HG03064 (cell line): ENCODE measurements at regions not wholly inside any gene's neighbourhood (a gene's known extent, or its start where the extent isn't known, plus 50 kb on each side); places are given as distances from the start of the nearest gene placed in this dataset.

Source experiments
- ATAC-seq: cut with Tn5 transposase; IDR thresholded peaks from one replicate; pipeline ENCODE4 v1.9.1; 2021; ENCODE audit warnings: low read depth; ENCODE audit not compliant: unreplicated experiment

- no peak for ATAC-seq
Measured at GRCh38 chr1:55580845-55581332, 365.7 kb upstream of the USP24 start.

- ATAC-seq: no peak
Measured at GRCh38 chr1:55579332-55580001, 364.3 kb upstream of the USP24 start.

GRCh38 chr1:55578646-55579045 is 363.5 kb upstream of the USP24 start:
- ATAC-seq: no peak

GRCh38 chr1:55575571-55576279 is 360.6 kb upstream of the USP24 start:
- no peak for ATAC-seq

DNA sequence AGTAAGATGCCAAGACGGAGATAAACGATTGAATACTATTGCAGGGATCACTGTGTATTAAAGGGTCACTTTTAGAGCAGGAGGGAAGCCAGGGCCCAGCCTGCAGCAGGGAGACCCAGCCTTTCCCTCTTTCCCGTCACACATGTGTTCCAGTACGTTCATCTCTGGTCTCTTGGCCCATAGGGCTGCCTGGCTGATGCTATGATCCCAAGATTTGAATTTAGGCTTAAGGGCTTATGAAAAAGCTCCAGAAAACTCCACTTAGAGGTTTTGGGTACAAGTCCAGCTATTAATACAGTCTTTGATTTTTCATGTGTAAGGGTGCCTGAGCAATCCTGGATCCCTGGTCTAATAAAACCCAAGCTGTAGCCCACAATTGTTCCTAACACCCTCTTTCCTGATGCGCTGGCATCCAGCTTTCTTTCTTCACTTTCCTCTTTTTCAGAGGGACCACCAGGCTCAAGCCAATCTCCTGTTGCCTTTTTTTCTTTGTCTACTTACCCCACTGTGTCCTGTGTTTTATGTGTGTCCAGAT is 359.6 kb upstream of the USP24 start:
- no peak for ATAC-seq

DNA sequence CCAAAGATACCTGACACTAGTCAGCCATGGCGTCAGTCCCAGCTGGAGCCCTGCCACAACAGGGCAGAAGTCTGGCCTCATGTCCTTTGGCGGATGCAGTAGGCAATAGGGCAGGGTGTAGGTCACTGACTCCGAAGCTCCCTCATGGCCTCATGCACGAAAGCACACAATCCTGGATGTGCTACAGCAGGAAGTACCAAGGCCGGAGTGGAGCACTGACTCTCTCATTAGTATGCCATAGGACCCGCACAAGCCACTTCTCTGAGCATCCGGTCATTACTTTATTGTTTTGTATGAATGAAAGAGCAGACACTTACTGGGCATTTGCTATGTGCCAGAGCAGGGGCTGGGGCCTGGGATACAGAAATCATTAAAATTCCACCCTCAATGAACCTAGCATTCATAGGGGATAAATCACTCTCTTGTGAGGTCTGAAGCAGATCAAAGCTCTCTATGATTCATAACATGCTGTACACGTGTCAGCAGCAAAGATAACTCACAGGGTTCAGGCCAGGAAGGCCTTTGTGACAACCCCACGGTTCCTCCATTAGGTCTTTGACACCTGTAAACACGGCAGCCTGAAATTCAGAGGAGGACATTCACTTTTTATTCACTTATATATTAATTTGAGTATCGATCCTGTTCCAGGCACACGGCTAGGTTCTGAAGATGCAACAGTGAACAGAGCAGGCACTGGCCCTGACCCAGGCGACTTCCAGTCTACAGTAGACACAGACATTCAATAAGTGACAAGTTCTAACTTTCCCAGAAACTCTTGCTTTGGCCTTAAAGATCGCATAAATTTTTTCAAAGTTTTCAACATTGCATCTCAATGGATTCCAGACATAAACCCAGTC is 357.9 kb upstream of the USP24 start:
- no peak for ATAC-seq

DNA sequence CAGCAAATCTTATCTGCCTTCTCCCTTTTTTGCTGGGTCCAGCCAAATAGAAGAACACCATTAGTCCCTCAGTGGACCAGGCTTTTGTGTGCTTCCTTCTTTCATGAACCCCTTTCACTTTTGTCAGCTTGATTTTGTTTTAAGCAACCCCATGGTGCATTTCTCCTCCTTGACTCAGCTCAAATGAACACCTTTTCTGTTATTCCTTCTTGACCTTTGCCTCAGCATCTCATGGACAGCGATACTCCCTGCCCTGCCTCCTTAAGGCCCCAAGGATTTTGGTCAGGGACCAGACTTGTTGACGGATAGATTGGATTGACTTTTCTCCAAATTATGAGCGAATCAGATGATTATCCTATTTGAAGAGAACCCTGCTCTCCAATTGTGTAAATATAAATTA is 356.6 kb upstream of the USP24 start:
- no peak for ATAC-seq

DNA sequence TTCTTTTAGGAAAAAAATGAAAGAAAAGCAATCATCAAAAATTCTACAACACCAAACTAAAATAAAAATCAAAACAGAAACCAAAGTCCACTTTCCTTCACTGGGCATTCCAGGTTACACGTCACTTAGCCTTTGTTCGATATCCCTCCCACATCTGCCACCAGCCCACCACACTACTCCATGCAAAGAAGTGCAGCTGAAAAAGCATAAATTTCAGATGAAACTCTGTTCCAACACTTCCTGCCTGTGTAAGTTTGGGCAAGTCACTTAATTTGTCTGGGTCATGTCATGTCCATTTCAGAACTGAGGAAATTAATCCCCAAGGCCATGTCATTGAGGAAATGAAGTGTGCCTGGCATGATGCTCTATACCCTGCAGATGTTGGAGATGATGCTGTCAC is 354.3 kb upstream of the USP24 start:
- no peak for ATAC-seq

DNA sequence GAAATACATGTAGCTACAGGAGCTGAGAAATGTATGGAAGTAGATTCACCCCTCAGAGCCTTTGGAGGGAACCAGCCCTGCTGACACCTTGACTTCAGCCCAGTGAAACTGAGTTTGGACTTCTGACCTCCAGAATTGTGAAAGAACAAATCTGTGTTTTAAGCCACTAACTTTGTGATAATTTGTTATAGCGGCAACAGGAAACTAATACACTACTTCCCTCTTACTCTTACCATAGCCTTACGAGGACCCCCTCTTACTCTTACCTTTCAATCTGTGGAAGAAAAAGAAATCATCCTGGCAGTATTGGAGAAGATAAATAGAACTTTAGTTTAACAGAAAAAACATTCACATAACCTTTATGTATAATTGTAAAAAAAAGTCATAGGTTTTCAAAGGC is 353.6 kb upstream of the USP24 start:
- ATAC-seq: no peak

- no peak for ATAC-seq
Measured at GRCh38 chr1:55560266-55560665, 345.1 kb upstream of the USP24 start.

- no peak for ATAC-seq
Measured at GRCh38 chr1:55559842-55560241, 344.7 kb upstream of the USP24 start.

- no peak for ATAC-seq
Measured at GRCh38 chr1:55559161-55559611, 344.0 kb upstream of the USP24 start.

DNA sequence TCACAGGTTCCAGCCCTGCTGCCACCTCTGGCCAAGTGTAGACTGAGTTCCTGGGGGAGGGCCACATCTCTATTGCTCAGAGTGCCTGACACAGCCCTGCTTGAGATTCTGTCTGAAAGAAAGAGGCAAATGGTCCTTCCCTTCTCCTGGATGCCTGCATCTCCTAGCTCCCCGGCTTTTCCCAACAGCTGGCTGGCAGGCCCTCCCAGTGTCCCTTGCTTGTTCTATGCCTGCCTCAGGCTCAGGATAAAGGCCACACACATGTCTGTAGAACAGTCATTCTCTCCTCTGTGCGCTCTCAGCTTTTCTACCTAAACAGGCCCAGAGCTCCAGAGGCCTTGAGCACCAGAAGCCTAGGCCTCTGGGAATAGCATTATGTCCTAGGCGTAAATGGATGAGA is 343.4 kb upstream of the USP24 start:
- no peak for ATAC-seq

DNA sequence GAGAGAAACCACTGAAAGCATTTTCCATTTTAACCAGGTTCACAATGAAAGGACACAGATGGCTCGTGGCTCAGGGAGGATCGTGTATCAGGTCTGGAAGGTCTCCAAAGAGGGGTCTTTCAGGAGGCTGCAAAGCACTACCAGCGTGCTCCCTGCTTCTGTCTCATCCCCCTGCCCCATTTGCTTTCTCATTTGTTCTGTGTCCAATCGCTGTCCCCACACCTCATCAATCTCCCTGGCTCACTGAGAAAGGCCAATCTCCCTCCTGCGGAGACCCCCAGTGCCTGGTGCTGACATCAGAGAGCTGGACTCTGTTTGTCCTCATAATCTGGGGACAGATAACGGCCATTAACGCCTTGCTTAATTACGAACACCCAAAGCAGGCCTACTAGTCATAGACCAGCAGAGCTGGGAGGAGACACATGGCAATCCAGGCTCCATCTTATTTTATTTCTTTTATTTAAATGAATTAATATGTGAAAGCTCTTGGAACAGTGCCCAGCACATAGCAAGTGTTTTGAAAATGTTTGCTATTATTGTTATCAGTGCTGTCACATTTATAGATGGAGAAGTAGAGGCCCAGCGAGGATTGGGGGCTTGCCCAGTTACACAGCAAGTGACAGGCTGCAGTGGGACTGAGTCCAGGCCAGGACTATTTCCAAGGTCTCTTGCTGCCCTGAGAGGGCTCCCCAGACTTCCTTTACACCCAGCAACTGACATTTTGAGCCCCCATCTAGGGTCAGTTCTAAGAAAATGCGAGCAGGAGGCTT is 341.0 kb upstream of the USP24 start:
- no peak for ATAC-seq

DNA sequence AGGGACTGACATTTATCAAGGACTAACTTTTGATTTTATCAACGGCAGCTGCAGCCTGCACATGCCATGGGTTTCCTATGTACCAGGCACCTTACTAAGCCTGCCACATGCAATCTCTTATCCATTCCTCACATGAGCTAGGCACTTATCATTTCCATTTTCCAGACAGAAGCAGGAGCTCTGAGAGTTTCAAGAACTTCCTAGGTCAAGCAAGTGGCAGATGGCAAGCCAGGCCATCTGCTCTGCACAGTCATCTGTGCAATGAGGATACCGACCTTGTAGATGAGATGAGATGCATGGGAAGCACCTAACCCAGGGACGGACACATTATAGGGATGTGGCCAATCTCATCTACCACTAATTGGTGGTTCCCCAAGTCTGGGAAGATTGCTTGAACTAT is 339.4 kb upstream of the USP24 start:
- no peak for ATAC-seq

- ATAC-seq: no peak
Measured at GRCh38 chr1:55552636-55553035, 337.5 kb upstream of the USP24 start.

- ATAC-seq: no peak
Measured at GRCh38 chr1:55547405-55547804, 332.2 kb upstream of the USP24 start.

- no peak for ATAC-seq
Measured at GRCh38 chr1:55546553-55546952, 331.4 kb upstream of the USP24 start.

DNA sequence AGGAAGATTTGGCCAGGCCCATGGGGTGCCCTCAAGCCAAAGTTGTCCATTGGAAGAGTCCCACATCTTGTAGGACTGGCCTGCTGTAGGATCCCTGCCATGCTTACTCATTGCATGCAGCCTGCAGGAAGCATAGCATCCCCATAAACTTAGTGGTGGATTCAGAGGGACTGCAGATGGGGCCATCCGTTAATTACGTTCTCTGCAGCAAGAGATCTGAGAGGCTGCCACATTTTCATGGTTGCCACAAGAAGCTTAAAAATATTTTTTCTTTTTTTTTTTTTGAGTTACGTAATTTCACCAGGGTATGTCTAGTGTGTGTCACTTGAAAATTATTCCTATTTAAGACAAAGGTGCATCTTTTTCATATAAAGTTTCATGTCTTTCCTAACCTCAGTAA is 329.7 kb upstream of the USP24 start:
- ATAC-seq: no peak

DNA sequence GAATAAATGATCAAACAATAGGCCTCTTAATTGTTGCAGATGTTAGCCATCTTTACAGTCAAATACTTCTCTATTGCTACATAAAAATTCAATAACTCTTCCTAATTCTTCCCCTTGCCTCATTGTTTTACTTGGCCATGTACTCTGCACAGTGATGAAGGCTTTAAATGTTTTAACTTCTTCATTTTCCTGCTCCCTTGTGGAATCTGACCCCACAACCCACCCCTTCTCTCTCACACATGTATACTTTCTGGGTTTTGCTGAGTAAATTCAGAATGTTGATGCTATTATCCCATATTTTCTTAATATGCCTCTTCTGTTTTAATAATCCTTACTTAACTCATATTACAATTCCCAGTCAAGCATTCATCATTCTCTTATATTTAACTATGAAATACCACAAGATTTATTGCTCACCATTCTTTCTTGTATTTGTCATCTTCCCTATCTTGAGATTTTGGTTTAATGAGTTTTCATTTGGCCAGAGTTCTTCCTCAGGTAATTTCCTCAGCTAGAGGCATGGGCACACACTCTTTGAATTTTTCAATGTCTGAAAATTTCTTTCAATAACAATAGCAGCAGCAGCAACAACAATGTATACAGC is 327.8 kb upstream of the USP24 start:
- no peak for ATAC-seq
